Stimulated activated CD8-positive, alpha-beta memory T cell treated with anti-CD3 and anti-CD28 coated beads, Interleukin-7, amount 100 ng/mL, for 48 hours (primary cell): ENCODE measurements at regions not wholly inside any gene's neighbourhood (a gene's known extent, or its start where the extent isn't known, plus 50 kb on each side); places are given as distances from the start of the nearest gene placed in this dataset.
"Not testable (repeated sequence)": the region's sequence is repeated elsewhere in the genome, so short reads cannot be mapped to it uniquely, and the experiment has no call there.

Source experiments
- DNase-seq, 2 donors: peaks; one replicate each; pipeline ENCODE4 v3.0.0-alpha.2; 2020; ENCODE audit warnings: low read depth in 1 of 2; ENCODE audit errors: extremely low read depth in 1 of 2

DNA sequence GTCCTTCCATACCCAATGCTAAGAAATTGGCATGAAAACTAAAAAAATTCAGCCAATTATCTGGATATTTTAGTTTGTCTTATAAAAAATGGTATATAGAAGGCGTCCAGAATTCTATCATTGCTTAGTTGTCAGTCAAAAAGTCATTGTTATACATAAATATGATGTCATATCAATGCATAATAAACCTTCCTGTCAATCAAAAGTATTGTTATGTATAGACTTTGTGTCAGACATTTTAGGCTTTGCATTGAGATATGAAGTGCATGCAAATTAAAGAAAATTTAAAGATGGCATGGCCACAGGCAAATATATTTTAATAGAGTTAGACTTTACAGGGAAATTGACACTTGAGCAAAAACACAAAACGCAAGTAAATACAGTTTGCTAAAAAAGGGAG lies 173.4 kb upstream of the FANCL start:
- no peak for DNase-seq

DNA sequence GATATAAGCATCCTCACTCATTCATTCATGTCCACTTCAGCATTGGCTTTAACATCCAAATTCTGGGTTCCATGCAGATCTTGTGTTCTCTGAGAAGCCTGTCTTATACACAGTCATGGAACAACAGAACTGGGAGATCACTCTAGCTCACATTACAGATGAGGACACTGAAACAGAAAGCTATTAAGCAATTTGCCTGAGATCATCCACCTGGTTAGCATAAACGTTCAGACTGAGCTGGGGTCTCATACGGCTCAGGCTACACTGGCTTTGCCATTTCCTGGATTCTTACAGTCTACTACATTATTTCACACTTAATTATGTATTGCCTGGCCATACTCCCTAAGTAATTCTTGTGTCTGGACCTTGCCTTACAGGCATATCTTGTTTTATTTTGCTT lies 169.4 kb upstream of the FANCL start:
- DNase-seq, result no peak

DNA sequence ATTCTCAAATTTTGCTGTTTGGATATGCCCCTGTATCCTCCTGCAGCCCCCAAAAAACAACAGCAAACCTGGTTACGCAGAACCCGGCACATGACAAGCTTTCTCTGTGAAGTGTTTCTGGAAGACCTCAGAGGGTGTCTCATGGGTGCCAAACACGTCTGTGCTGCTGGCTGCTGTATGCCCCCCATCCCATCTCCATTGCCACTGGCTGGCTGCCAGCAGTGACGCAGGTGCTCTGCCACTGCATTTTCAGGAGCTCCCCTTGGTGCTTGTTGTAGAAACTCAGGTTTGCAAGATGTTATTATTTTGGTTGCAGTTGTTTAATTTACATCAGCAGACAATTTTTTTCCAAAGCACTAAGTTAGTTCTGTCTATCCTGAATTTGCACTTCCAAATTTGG lies 166.4 kb upstream of the FANCL start:
- no peak for DNase-seq

DNA sequence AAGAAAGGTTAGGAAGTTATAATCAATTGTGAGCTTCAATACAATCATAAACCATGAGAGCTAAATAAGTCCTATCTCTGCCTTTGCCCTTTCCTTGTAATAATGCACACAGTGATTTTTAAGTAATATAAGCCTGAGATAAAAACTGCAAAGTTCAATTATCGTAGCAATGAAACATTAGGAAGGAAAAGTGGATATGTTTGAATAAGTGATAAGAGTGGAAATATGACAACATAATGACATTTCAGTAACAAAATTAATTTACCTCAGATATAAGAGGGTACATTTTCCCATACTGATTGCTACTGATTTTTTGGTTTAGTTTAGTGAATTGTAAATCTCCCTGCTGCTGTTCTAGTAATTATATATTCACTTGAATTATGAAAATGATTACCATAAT lies 164.2 kb upstream of the FANCL start:
- no peak for DNase-seq

DNA sequence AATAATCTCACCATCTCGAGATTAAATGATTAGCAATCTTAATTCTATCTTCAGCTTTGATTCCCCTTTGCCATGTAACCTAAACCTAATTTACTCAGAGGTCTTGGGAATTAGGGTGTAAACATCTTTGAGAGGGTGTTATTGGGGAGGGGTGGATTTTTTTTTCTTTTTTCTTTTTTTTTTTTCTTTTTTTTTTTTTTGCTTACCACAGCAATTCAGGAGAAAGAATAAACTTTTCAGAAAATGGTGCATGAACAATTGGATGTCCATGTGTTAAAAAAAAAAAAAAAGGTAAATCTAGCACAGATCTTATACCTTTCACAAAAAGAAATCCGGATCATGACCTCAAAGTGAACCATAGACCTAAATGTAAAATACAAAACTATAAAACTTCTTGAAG lies 160.8 kb upstream of the FANCL start:
- DNase-seq, result no peak

DNA sequence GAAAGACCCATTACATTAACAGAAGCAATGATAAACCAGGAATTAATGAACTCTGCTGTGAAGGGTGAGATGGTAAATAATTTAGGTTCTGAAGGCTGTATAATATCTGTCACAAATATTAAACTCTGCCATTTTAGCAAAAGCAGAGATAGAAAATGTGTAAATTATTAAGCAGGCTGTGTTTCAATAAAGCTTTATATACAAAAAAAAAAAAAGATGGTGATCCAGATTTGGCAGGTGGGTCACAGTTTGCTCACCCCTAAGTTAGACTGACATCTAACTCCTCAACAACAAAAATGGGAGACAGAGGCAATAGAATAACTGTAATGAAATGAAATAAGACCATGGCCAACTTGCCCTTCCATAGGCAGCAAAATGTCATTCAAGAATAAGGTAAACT lies 157.3 kb upstream of the FANCL start:
- no peak for DNase-seq

DNA sequence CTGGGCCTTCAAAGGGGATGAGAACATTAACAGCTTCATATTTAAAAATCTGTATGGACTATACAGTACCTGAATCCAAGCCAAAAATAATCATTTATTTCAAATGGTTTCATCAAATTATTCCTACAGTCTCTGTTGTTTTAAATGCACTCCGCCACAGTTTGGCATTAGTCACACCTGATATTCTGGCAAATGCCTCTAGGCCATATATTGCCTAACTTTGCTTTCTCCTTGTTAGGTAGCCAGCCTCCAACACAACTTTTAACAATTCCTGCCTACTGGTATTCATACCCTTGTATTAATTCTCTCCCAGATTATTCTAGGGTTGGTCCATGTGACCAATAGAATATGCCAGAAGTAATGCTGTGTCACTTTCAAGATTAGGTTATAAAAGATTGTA lies 146.6 kb upstream of the FANCL start:
- DNase-seq, result no peak

DNA sequence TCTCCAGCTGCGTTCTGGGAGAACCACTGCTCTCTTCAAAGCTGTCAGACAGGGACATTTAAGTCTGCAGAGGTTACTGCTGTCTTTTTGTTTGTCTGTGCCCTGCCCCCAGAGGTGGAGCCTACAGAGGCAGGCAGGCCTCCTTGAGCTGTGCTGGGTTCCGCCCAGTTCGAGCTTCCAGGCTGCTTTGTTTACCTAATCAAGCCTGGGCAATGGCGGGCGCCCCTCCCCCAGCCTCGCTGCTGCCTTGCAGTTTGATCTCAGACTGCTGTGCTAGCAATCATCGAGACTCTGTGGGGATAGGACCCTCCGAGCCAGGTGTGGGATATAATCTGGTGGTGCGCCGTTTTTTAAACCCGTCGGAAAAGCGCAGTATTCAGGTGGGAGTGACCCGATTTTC lies 145.8 kb upstream of the FANCL start:
- DNase-seq, result not testable (repeated sequence)

DNA sequence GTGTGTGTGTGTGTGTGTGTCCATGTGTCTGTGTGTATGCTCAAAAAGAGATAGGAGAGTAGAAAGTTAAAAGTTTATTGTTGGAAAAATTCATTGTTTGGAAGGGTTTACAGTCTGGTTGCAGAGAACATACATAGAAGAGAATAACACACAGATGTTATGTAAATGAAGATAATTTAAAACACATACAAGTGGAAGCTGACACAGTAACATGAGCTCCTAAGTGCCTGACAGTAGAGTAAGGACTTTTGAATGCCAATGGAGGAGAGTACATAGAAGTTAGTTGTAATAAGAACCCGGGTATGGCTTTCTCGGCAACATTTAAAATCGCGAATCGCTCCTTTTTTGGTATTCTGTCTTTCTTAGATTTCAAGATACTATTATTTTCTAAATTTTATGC lies 137.0 kb upstream of the FANCL start:
- no peak for DNase-seq

DNA sequence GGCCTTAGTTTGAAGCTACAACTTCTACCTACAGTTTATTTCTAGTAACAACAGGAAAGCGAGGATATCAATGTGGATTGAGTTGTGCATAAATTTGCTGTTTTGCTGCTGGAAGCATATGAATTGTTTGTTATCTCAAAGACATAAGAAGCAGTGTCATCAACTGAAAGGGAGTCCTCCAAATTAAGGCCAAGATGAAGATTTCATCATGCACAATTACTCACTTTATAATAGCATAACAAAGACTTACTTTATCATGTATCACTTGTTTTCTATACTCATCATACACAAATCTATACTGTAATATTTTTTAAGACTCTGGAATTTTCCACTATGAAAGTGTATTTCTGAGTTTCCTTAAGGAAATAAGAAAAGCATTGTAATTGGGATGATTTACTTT lies 136.1 kb upstream of the FANCL start:
- DNase-seq, result no peak

DNA sequence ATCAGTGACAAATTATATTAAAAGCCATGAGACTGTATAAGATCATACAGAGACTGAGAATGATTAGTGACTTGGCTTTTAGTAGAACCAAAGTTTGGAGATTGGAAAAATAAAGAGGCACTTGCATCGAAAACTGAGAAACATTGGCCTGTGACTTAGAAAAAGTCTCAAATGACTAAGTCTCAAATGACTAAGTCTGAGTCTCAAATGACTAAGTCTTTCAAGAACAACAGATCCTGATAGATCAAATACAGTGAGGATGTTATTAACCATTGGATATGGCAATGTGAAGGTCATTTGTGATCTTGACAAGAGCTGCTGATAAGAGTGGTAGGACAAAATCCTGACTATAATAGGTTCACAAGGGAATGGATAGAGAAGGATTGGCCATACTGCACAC lies 135.5 kb upstream of the FANCL start:
- DNase-seq, result no peak

DNA sequence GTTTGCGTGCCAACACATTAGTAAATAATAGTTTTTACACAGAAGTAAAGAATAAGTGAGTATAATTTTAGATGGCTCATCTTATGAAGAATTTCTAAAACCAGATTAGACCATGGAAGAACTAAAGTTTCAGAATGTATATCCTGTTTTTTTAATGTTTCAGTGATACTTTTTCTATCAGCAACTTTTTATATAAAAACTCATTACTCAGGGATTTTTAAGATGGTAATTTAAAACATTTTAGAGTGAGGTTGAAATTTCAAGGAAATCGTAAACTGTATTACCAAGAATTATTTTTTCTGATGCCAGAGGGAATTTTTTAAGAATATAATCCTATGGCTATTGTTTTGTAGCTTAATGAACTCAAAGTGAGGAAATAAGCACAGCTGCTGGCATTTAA lies 128.5 kb upstream of the FANCL start:
- no peak for DNase-seq

DNA sequence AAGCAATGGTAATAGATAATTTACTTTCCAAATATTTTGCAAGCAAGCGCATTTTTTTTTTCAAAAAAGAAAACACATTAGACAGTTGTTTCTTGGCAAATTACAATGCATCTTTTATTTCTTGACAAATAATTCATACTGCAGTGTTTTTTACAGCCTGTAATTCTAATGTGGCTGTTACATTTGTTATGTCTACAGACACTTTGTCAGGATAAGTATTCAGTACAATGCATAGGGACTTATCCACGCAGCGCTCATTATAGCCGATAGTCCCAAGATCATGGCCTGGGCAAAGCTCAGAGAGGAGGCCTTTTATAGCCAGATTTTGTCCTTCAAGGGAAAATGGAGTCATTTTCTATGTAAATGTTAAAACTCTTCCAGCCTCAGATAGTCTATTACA lies 123.0 kb upstream of the FANCL start:
- no peak for DNase-seq

DNA sequence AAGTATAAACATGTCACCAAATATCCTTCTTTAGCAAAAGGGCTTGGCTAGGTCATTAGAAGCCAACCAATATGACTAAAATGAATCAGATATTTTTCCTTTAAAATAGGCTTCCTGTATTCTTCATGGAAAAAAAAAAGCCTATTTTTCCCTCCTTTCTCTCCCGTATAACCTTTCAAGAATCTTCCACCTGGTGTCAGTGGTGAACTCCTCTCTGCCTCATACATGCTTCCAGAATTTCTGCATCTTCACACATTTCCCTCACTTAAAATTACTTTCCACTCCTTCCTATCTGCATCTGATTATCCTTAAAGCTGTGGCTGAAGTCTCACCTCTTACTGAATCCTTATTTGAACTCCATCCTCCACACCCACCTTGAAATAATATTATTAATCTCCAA lies 116.9 kb upstream of the FANCL start:
- no peak for DNase-seq

DNA sequence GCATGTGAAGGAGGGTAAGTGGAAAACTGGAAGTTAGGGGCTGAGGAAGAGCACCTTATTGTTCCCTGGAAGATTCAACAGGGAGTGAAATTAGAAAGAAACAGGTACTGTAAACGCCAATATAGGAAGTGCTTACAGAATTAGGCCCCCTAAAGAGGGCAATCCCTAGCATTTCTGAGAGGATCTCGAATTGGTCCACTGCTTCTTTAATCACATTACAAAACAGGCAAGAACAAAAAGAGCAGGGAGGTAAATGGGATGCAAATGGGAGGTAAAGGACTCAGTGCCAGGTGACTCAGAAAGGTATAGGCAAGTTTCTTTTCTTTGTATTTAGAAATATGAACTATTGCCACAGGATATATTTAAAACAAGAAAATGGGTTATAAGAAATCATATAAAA lies 116.4 kb upstream of the FANCL start:
- no peak for DNase-seq

DNA sequence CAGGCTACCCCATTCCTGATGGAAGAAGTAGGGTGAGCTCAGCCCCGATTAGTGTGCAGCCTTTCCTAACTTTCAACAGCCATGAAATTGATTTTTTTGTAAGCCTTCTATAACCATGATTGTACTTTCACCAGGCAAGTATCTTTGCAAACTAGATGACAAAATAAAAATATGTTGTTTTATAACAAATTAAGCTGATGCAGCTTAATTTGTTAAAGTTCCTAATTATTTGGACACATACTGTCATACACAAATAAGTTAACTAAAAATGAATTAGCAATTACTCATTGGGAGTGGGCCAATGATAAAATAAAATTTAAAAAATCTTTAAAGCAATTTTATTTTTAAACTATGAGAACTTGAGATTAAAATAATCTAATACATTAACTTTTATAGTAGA lies 113.1 kb upstream of the FANCL start:
- no peak for DNase-seq

DNA sequence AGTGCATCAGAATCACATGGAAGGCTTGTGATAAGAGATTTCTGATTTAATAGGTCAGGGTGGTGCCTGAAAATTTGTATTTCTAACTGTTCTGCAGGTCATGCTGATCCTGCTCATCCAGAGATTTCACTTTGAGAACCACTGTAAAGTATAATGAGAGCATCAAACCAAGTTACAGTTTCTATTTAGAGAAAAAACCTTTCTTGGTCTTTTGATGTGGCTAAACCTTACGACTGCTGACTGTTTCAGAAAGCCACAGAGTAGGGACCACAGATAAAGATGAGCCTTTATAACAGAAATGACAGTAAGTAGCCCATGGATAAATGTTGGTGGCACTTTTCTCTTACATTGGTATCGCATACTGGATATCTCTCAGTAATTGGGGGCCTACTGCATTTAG lies 109.4 kb upstream of the FANCL start:
- no peak for DNase-seq

DNA sequence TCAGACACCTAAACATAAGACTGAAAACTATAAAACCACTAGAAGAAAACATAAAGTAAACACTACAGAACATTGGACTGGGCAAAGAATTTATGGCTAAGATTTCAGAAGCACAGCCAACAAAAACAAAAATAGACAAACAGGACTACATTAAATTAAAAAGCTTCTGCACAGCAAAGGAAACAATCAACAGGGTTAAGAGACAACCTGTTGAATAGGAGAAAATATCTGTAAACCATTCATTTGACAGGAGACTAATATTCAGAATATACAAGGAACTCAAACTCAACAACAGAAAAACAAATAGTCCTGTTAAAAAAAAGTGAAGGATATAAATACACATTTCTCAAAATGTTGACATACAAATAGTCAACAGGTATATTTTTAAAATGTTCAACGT lies 106.7 kb upstream of the FANCL start:
- DNase-seq, result no peak

DNA sequence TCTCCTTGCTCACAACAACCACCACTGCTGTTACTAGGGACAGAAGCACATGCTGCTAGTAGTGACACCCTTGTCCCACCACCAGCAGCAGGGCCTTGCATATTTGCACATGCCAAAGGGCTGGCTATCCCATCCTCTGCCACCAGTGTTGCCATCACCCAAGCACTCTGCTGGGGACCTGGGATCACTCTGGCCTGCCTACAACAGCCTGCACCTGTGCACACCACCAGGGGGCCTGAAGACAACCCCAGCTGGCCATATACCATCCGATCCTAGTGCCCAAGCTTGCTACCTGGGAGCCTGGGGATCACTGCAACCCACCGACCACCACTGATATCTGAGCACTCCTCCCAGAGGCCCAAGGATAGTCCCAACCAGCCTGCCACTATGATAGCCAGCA lies 99.9 kb upstream of the FANCL start:
- no peak for DNase-seq

DNA sequence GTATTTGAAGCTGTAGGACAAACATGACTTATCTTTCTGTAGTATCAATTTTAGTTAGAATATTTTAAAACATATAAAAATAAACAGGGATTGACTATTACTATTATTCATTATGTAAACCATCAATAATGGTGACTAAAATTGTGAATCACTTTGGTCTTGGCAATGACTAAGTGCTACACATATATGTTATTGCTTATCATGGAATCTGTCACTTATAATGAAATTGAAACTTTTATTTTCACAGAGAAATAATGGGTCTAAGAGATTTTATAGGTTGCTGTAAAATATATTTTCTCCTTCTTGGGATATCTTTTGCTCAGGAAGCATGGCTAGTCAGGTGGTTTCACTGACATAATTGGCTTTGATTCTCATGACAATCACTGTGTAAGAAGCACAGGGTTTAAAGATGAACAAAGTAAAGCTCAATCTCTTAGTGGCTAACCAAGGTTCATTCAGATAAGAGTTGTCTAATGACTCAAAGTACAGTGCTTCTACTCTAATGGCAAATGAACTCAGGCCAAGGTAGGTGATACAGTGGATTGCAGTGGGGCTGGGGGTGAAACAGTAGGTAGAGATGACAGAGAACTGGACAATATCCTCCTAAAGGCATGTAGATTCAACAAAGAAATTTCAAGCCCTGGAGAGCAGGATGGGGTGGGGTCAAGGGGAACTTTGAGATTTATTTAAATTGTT lies 98.6 kb upstream of the FANCL start:
- DNase-seq, result no peak

DNA sequence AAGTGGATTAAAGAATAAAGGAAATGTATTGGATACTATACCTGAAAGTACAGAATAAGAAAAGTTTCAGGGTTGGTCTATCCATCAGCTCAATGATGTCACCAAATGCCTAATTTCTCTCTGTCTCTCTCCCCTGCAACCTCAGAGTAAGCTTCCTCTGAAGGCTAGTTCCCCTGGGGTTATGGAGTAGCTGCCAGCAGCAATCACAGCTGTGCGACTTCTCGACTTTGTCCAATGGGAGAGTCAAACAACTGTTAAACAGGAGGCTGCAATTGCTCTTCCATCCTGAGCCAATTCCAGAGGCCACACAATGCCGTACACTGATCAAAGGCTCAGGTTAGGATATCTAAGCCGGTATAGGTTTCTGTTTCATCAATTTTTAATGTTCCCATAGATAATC lies 95.3 kb upstream of the FANCL start:
- no peak for DNase-seq

DNA sequence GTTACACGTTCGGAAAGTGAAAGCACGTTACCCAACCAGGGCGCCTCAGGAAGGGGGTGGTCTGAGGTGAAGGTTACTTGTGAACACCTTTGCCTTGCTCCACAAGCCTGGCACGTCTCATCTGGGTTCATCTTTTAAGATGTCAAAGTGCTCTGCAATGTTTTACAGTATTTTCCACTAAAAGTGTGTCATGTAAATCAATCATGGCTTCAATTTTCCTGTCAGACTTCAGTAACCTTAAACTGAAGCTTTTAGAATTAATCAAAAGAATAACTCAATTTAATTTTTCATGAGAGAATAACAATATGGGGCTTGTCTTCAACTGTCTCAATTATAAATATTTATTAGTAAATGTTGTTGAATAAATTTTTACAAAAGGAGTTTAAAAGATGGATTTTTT lies 93.3 kb upstream of the FANCL start:
- DNase-seq, result no peak

DNA sequence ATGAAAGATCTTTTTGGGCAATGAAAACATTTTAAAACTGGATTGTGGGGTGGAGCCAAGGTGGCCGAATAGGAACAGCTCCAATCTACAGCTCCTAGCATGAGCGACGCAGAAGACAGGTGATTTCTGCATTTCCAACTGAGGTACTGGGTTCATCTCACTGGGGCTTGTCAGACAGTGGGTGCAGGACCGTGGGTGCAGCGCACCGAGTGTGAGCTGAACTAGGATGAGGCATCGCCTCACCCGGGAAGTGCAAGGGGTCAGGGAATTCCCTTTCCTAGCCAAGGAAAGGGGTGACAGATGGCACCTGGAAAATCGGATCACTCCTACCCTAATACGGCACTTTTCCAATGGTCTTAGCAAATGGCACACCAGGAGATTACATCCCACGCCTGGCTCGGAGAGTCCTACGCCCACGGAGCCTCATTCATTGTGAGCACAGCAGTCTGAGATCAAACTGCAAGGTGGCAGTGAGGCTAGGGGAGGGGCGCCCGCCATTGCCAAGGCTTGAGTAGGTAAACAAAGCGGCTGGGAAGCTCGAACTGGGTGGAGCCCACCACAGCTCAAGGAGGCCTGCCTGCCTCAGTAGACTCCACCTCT lies 84.3 kb upstream of the FANCL start:
- not testable (repeated sequence) for DNase-seq
